GM10248 (cell line): ENCODE measurements at regions not wholly inside any gene's neighbourhood (a gene's known extent, or its start where the extent isn't known, plus 50 kb on each side); places are given as distances from the start of the nearest gene placed in this dataset.

Experiments
- CTCF ChIA-PET: fragments of 300-600 bp; sonication (Branson Sonifier 250); formaldehyde crosslinking; extraction: SDS; loops from one replicate; lab custom pipeline; 2021; ENCODE audit warnings: antibody characterized with exemption; lab: Yijun Ruan, JAX
- POLR2A ChIA-PET: fragments of 350-650 bp; sonication (Branson Sonifier 250); formaldehyde crosslinking; extraction: SDS; loops from one replicate; lab custom pipeline; 2020; ENCODE audit warnings: antibody characterized with exemption; lab: Yijun Ruan, JAX
- DNase-seq: peaks from one replicate; pipeline ENCODE4 v3.0.0; 2012; ENCODE audit errors: extremely low spot score
- CTCF ChIP-seq: IDR thresholded peaks from 2 replicates; pipeline ENCODE4 v1.5.1; 2012; ENCODE audit warnings: mild to moderate bottlenecking, low read depth; ENCODE audit errors: extremely low read depth, missing control alignments, control extremely low read depth

DNA sequence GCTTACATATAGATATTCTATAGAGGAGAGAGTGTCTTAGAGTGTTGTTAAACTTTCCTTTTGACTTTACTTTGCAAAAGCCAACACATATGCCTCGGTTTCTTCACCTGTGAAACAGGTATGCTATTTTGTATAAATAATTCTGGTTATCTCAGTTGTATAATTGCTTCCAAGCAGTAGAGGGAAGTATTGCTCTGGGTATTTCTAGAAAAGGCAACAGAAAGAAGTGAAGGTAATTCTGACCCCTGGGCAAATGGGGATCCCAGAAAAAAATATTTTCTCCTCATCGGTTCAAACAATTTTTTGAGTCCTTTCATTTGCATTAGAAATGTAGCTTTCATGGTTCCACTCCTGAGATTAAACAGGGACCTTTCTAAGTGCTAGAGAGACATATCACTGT is 216.5 kb upstream of the SEMA6D start:
- ChIA-PET POLR2A (no interaction called here), CTCF (no interaction called here)
- TF ChIP-seq CTCF, result no peak

DNA sequence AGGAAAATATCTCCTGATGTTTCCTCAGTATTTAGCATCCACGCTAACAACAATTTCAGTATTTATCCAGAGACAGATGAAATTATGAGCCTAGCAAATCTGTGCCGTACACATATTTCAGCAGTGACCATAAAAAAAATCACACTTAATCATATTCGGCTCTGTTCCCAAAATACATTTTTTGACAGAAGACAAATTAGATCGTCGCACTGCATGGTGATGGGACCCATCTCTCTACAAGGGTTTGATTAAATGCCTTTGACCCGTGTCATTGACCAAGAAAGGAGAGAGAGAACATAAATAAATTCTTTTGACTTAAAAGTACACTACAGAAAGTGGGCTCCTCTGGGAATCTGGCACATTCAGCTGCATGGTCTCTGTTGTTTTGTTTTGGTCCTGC is 215.3 kb upstream of the SEMA6D start:
- CTCF ChIA-PET, result no interaction called here
- no peak for DNase-seq
- no peak for TF ChIP-seq CTCF
- POLR2A ChIA-PET, result no interaction called here

More for the DNA sequence above, 216.5 kb upstream of the SEMA6D start:
- DNase-seq, result no peak

- POLR2A ChIA-PET, result no interaction called here
- TF ChIP-seq CTCF, result no peak
- no peak for DNase-seq
- CTCF ChIA-PET, result no interaction called here
Observed at GRCh38 chr15:47503876-47504275, 213.4 kb upstream of the SEMA6D start.

DNA sequence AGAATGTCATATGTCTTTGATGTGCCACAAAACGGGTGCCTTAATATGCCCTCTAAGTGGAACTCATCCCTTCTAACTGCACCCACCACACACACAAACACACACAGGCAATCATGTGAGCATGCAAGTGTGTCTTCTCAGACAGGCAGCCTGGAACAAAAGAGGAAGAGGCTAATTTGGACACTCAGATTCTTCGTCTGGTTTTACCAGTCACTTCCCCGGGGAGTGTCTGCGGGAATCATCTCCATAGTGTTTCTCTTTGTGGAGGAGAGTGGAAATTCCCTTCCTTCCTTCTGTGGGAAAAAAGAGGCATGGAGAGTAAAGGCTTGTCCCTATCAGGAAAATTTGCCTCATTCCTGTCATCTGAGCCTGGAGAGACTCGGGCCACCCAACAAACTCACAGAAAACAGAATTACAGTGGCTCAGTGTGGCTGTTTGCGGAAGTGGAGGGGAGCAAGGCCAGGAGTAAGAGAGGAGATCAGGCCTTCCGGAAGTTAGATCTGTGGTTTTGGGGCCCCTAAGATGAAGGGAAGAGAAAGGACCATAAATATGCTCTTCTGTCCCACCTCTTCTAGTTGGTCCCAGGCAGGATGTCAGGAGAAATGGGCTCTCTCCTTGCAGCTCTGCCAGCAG is 212.6 kb upstream of the SEMA6D start:
- DNase-seq, result no peak
- ChIA-PET CTCF (no interaction called here), POLR2A (no interaction called here)
- no peak for TF ChIP-seq CTCF

GRCh38 chr15:47505712-47506328 is 211.5 kb upstream of the SEMA6D start:
- DNase-seq, result no peak
- ChIA-PET CTCF (no interaction called here), POLR2A (no interaction called here)
- no peak for TF ChIP-seq CTCF

GRCh38 chr15:47506329-47507100 is 210.8 kb upstream of the SEMA6D start:
- DNase-seq, result no peak
- no peak for TF ChIP-seq CTCF
- POLR2A ChIA-PET, result no interaction called here
- CTCF ChIA-PET, result interaction anchor here (1.9 kb wide), 1 partner anchor 11 kb away, joined by 4 read pairs; no protein-coding TSS in a partner anchor
